GM19372 (cell line): ENCODE measurements at regions not wholly inside any gene's neighbourhood (a gene's known extent, or its start where the extent isn't known, plus 50 kb on each side); places are given as distances from the start of the nearest gene placed in this dataset.

Experiments used
- ATAC-seq: cut with Tn5 transposase; IDR thresholded peaks from one replicate; pipeline ENCODE4 v1.9.1; 2021; ENCODE audit warnings: mild to moderate bottlenecking, low read depth, moderate library complexity; ENCODE audit not compliant: unreplicated experiment

- no peak for ATAC-seq
Measured at GRCh38 chr5:98603456-98603855, 170.0 kb upstream of the RGMB start.

- ATAC-seq, result no peak
Measured at GRCh38 chr5:98604301-98604700, 169.2 kb upstream of the RGMB start.

GRCh38 chr5:98604721-98605425 is 168.6 kb upstream of the RGMB start:
- no peak for ATAC-seq

- no peak for ATAC-seq
Measured at GRCh38 chr5:98605426-98605825, 168.0 kb upstream of the RGMB start.

- no peak for ATAC-seq
Measured at GRCh38 chr5:98606961-98607360, 166.5 kb upstream of the RGMB start.

- ATAC-seq, result no peak
Measured at GRCh38 chr5:98608052-98608451, 165.4 kb upstream of the RGMB start.

GRCh38 chr5:98614341-98614740 is 159.1 kb upstream of the RGMB start:
- no peak for ATAC-seq

GRCh38 chr5:98621821-98622220 is 151.6 kb upstream of the RGMB start:
- no peak for ATAC-seq

GRCh38 chr5:98624145-98624880 is 149.2 kb upstream of the RGMB start:
- ATAC-seq, result no peak

GRCh38 chr5:98627121-98627520 is 146.3 kb upstream of the RGMB start:
- no peak for ATAC-seq

- ATAC-seq, result no peak
Measured at GRCh38 chr5:98630621-98631020, 142.8 kb upstream of the RGMB start.

GRCh38 chr5:98631311-98632054 is 142.0 kb upstream of the RGMB start:
- no peak for ATAC-seq

- ATAC-seq, result no peak
Measured at GRCh38 chr5:98635656-98636055, 137.8 kb upstream of the RGMB start.

GRCh38 chr5:98637116-98637515 is 136.3 kb upstream of the RGMB start:
- ATAC-seq, result no peak

- no peak for ATAC-seq
Measured at GRCh38 chr5:98637557-98637956, 135.9 kb upstream of the RGMB start.

GRCh38 chr5:98638111-98638510 is 135.4 kb upstream of the RGMB start:
- no peak for ATAC-seq

- ATAC-seq, result no peak
Measured at GRCh38 chr5:98638701-98639100, 134.8 kb upstream of the RGMB start.

- ATAC-seq, result no peak
Measured at GRCh38 chr5:98639274-98639673, 134.2 kb upstream of the RGMB start.

GRCh38 chr5:98641671-98642070 is 131.8 kb upstream of the RGMB start:
- ATAC-seq, result no peak

- no peak for ATAC-seq
Measured at GRCh38 chr5:98643569-98643968, 129.9 kb upstream of the RGMB start.

GRCh38 chr5:98651715-98652114 is 121.7 kb upstream of the RGMB start:
- no peak for ATAC-seq
